ENCODE measurements at regions not wholly inside any gene's neighbourhood (a gene's known extent, or its start where the extent isn't known, plus 50 kb on each side); places are given as distances from the start of the nearest gene placed in this dataset.
A peak's percentile ranks its signal among the peaks of the same experiment; 100 is the strongest.

DNA sequence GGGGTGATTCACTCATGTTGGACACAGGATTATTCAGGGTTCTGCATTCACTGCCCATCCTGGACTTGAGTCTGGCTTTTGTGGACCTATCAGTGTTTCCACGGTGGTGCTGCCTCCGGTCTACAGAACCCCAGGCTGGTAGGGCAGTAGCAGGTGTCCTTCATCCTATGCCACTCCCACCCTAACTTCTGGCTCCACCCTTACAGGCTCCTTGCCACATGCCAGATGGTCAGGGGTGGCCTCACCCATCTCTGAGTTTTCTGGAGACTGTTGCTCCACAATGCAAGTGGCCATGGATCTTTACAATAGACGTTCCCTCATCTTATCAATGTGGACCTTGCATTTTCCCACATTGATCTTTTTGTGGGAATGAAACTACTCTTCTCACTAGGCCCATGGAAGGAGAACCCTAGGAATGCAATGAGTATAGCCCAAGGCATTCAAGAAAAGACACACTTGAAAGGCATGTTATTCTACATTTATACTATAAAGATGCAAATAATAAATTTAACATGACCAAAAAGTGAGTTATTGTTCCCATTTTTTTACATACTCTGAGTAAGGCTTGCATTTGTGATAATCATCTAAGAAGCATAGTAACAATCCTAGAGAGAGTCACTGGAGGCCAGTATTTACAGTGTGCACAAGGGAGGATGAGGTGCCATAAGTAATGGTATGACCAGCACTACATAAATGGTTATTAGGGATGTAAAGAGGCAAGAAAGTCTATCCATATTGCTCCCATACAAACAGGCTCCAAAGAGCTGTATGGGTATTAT lies 57.4 kb upstream of the ADO start:
- no peak overlapping the region for H3K27ac Mint-ChIP-seq

DNA sequence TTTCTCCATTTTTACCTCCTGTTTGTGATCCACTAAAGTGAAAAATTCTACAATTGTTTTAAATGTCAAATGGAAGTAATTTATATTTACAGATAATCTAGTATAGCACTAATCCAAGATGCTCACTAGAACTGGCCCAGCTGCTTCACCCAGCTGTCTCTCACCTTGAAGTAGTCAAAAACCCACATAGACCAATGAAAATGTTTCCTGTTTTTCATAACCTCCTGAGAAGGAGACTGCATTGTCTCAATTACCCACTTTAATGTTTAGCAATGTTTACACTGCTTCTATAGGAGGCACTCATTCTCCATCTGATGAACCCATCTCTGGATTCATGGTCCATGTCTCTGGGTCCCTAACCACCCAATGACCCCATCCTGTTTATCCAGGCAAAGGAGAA lies 56.1 kb upstream of the ADO start:
- Mint-ChIP-seq H3K4me1 (peaks cover 38% of the 10 kb centered on the region), H3K4me3 (no peak overlapping the region), H3K9me3 (no peaks in the 10 kb centered on the region), H3K27me3 (no peaks in the 10 kb centered on the region), H3K27ac (peak overlapping the region in 1 of 2 donors; percentile 61)
- DNase-seq: no peak
- peak; percentile 53 for ATAC-seq

More for the DNA sequence above, 57.4 kb upstream of the ADO start:
- Mint-ChIP-seq H3K27me3 (no peaks in the 10 kb centered on the region), H3K4me3 (no peak overlapping the region), H3K9me3 (no peaks in the 10 kb centered on the region), H3K4me1 (peaks cover 51% of the 10 kb centered on the region)
- ATAC-seq (no peak), DNase-seq (no peak)

DNA sequence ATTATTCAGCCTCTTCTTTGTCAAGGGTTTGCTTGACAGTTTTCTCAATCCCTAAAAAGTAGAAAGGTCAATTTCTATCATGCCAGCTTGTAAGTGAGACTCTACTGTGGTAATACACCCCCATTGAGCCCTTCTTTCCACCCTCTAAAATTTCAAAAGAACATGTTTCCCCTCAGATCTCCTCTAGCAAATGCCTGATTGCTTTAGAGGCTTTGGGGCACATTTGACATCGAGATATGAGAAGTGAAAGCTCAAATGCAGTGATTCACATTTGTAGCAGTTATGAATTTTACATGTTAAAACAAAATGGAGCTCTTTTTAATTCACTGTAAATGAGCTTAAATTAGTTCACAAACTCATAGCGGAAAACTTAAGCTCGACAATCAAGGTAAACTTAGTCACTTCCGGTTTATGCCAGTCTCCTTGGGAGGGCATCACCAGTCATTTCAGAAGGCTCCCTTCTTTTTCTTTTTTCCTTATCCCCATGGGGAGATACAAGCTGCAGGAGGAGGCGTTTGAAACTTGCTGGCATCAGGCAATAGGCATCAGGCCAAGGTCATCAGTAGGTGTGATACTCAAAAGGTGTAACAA lies 55.3 kb upstream of the ADO start:
- peak overlapping the region; percentile 29 to 49 for H3K4me3 Mint-ChIP-seq

More for the DNA sequence above, 55.3 kb upstream of the ADO start:
- DNase-seq (no peak), ATAC-seq (peak; percentile 58)
- H3K27me3 Mint-ChIP-seq: no peaks in the 10 kb centered on the region
- peak overlapping the region; percentile 46 to 90 for H3K27ac Mint-ChIP-seq
- peaks cover 36% of the 10 kb centered on the region for H3K4me1 Mint-ChIP-seq
- H3K9me3 Mint-ChIP-seq: no peaks in the 10 kb centered on the region
